Muscle layer of duodenum (tissue), 2 donors: ENCODE measurements at regions not wholly inside any gene's neighbourhood (a gene's known extent, or its start where the extent isn't known, plus 50 kb on each side); places are given as distances from the start of the nearest gene placed in this dataset.
A peak's percentile ranks its signal among the peaks of the same experiment; 100 is the strongest.

ENCODE experiments used
- H3K27ac ChIP-seq: one replicate; pipeline ENCODE4 v1.7.0; 2013; ENCODE audit warnings: mild to moderate bottlenecking, low read length
- H3K27me3 ChIP-seq: one replicate; pipeline ENCODE4 v1.7.0; 2013; ENCODE audit warnings: low read depth, mild to moderate bottlenecking, control low read depth, low read length
- H3K36me3 ChIP-seq, 2 donors: one replicate each; pipeline ENCODE4 v1.7.0; 2013; ENCODE audit warnings: low read length in 2 of 2, control low read depth in 1 of 2, mild to moderate bottlenecking in 1 of 2; ENCODE audit not compliant: insufficient read depth in 2 of 2, control insufficient read depth in 1 of 2
- H3K4me1 ChIP-seq, 2 donors: one replicate each; pipeline ENCODE4 v1.7.0; 2013; ENCODE audit warnings: low read length in 2 of 2, mild to moderate bottlenecking in 2 of 2, control low read depth in 1 of 2, moderate library complexity in 1 of 2; ENCODE audit not compliant: insufficient read depth in 2 of 2, control insufficient read depth in 1 of 2
- H3K4me3 ChIP-seq, 2 donors: one replicate each; pipeline ENCODE4 v1.7.0; 2013; ENCODE audit warnings: low read length in 2 of 2, low read depth in 1 of 2, mild to moderate bottlenecking in 1 of 2
- H3K9me3 ChIP-seq, 2 donors: one replicate each; pipeline ENCODE4 v1.7.0; 2013; ENCODE audit warnings: low read length in 2 of 2, control low read depth in 1 of 2, mild to moderate bottlenecking in 1 of 2; ENCODE audit not compliant: control insufficient read depth in 1 of 2
- donor health status: healthy.

- no peaks in the 10 kb centered on the region for H3K36me3 ChIP-seq
- H3K27ac ChIP-seq: peak overlapping the region; percentile 60
- H3K9me3 ChIP-seq: no peaks in the 10 kb centered on the region
- peaks cover 29 to 43% of the 10 kb centered on the region in 2 donors for H3K4me1 ChIP-seq
- H3K4me3 ChIP-seq: no peak overlapping the region
- no peaks in the 10 kb centered on the region for H3K27me3 ChIP-seq
Measured at GRCh38 chr2:41966431-41966893, 81.4 kb upstream of the PKDCC start.

DNA sequence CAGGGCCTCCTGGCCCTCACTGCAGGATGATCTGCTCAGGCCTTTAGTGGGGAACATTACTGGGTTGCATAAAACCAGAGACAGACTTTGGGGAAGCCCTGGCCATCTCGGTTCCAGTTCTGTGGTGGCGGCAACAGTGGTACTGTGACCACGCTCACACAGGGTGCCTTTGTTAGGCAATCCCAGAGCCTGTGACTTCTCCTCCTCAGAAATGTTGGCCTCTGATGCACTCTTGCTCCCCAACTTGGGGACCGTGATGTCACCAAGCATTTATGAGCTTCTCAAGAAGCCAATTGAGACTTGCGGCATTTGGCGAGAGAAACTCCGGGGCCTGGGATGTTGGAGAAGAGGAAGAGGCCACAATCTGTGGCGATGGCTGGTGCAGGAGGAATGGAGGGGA lies 80.9 kb upstream of the PKDCC start:
- Histone ChIP-seq H3K36me3 (no peaks in the 10 kb centered on the region), H3K4me1 (peaks cover 29 to 43% of the 10 kb centered on the region in 2 donors), H3K27me3 (no peaks in the 10 kb centered on the region), H3K9me3 (no peaks in the 10 kb centered on the region), H3K4me3 (no peak overlapping the region), H3K27ac (peak overlapping the region; percentile 54)

DNA sequence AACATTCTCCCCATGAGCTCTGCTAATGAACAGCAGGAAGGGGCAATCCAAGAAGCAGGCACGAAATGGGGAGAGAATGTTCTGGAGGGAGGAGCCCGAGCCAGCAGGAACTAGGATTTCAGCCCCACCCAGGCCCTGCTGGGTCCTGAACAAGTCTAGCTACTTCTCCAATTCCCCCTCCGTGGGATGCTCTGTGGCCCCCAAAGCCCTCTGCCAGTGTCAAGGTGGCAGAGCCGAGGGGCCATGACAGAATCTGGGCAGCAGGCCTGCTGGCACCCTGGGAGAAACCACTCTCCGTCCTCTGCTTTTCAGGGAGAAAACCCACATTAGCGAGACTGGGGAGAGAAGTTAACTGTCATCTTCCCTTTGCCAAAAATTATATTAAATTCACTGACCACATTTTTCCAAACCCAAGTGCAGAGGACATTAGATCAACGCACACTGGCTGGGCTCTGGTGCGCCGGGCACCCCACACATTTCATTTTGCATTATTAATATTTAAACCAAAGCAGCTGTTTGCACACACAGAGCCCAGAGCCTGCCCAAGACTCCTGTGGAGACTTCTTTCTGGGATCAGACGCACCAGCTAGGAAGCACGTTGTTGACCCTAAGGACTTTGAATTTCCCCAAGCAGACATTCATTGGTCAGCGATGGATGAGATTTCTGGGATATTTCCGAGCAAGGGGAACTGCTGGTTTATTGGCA lies 80.2 kb upstream of the PKDCC start:
- Histone ChIP-seq H3K36me3 (no peaks in the 10 kb centered on the region), H3K27me3 (no peaks in the 10 kb centered on the region), H3K27ac (peak overlapping the region; percentile 54), H3K4me1 (peaks cover 29 to 43% of the 10 kb centered on the region in 2 donors), H3K9me3 (no peaks in the 10 kb centered on the region), H3K4me3 (no peak overlapping the region)

DNA sequence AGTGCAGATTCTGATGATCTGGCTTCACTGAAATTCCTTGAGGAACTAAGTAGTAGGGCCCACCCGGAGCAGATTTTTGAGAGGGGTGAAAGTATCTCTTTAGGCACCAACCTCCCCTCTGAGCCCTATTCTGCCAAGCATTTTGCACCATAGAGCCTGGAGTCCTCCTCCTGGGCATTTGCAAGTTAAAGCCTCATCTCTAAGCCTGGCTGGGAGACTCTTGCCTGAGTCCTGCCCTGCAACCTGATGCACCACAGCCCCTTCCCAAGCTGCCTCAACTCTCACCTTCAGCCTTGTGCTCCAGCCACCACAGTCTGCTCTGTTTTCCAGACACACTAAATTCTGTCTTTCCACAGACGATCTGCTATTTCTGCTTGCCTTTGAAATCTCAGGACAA lies 79.6 kb upstream of the PKDCC start:
- Histone ChIP-seq H3K4me1 (peaks cover 29 to 39% of the 10 kb centered on the region in 2 donors), H3K36me3 (no peaks in the 10 kb centered on the region), H3K27ac (peak overlapping the region; percentile 54), H3K27me3 (no peaks in the 10 kb centered on the region), H3K9me3 (no peaks in the 10 kb centered on the region), H3K4me3 (no peak overlapping the region)

DNA sequence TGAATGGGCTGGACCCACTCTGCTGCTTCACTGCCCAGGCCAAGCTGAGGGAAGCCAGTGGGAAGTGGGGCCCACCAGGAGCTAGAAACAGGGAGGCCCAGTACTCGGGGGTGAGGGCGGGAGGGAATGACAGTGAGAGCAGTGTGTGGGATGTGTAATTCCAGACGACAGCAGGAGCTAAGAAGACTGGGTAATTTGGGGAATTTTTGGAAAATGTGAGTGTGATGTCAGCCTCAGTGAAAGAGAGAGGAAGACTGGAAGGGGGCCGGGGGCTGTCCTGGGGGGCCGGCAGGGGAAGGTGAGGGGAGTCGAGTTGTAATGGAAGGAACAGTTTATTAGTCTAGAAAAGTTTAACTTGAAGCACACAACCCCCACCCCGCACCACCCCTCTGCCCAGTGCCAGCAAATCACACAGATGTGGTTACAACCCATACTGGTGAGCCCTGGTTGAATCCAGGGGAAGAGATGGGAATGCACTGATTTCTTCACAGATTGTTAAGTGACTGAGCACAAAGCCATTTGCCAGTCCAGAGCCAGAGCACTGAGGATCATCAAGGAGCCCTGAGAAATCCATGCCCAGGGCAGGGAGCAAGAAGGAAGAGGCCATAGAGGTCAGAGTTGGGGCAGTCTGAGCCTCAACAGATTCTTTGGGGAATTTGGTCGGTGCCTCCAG lies 76.7 kb upstream of the PKDCC start:
- Histone ChIP-seq H3K4me3 (no peak overlapping the region), H3K4me1 (peaks cover 8 to 18% of the 10 kb centered on the region in 2 donors), H3K9me3 (no peaks in the 10 kb centered on the region), H3K27me3 (no peaks in the 10 kb centered on the region), H3K36me3 (no peaks in the 10 kb centered on the region), H3K27ac (no peak overlapping the region)

- Histone ChIP-seq H3K27me3 (no peaks in the 10 kb centered on the region), H3K36me3 (no peaks in the 10 kb centered on the region), H3K27ac (no peak overlapping the region)
Measured at GRCh38 chr2:41972179-41972578, 75.6 kb upstream of the PKDCC start.

DNA sequence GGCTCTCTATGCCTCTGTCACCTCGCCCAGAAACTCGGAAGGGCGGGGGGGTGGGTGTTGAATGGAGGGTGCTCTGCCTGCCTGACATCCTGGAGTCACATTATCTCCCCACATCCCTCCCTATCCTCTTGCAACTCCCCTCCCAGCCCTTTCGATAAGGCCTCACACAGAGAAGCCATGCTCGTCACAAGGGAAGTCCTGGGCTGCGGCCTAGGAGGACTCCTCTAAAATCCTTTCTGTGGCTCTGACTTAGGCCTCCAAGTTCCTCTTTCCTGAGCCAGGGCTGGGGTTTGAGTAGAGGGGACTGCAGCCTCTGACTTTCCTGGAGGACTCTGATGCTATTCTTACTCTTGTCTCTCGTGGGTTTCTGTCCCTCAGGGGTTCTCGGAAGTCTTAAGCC lies 75.0 kb upstream of the PKDCC start:
- Histone ChIP-seq H3K36me3 (no peaks in the 10 kb centered on the region), H3K27me3 (no peaks in the 10 kb centered on the region), H3K9me3 (no peaks in the 10 kb centered on the region), H3K4me1 (peaks cover 0 to 5% of the 10 kb centered on the region in 2 donors), H3K4me3 (no peak overlapping the region), H3K27ac (no peak overlapping the region)

More at GRCh38 chr2:41972179-41972578, 75.6 kb upstream of the PKDCC start:
- Histone ChIP-seq H3K9me3 (no peaks in the 10 kb centered on the region), H3K4me1 (peaks cover 0 to 11% of the 10 kb centered on the region in 2 donors), H3K4me3 (no peak overlapping the region)

DNA sequence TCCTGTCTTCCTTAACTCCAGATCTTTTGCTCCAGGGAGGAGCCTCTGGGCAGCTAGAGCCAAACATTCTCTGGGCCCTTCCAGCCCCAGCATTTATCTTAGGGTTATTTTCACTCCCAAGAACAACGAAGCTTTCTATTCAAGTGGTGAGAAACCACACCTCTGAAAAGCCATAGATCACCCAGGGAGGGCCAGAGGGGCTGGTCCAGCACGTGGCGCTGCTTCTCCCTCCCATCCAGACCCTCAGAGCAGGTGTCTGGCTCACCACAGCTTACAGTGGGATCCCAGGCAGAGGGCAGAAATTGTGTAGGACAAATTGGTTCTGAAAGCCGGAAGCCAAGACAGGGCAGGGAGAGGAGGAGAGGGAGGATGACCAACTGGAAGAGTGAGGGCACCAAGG lies 74.0 kb upstream of the PKDCC start:
- Histone ChIP-seq H3K36me3 (no peaks in the 10 kb centered on the region), H3K4me3 (no peak overlapping the region), H3K4me1 (no peaks in the 10 kb centered on the region), H3K9me3 (no peaks in the 10 kb centered on the region), H3K27ac (no peak overlapping the region), H3K27me3 (no peaks in the 10 kb centered on the region)

DNA sequence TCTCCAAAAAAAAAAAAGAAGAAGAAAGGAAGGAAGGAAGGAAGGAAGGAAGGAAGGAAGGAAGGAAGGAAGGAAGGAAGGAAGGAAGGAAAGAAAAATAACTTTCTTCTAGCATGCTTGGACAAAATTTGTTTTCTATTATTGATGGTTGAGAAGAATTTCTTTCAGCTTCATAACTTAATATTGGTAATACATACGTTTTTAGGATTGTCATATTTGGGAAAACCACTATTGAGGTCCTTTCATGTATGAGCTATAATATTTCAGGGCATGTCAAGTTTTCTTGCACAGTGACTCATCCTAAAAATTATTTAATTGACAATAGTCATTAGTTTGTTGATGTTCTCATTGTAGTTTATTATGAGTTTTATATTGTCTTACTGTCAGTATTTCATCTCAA lies 66.4 kb upstream of the PKDCC start:
- Histone ChIP-seq H3K4me1 (no peaks in the 10 kb centered on the region), H3K36me3 (no peaks in the 10 kb centered on the region), H3K9me3 (no peaks in the 10 kb centered on the region), H3K4me3 (no peak overlapping the region), H3K27me3 (no peaks in the 10 kb centered on the region), H3K27ac (no peak overlapping the region)

DNA sequence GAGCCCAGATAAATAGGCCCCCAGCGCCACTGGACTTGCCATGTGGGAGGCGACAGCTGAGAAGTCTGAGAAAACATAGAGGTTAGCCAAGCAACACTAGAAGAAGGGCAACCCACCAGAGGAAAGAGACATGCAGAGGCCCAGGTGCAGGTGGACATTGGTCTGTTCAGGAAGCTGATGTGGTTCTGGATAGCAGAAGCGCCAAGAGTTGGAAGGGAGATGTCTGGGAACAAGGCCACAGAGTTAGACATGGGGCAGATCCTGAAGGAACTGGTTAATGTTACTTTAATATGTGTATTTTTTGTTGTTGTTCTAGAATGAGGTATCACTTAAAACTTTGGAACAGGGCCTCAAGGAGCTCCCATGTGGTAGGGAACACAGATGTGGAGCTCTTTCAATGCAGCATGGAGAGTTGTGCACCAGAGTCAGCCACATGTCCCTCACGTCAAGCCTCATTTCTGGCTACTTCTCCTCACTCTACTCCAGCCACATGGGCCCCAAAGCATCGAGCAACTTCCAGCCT lies 62.2 kb upstream of the PKDCC start:
- no peak overlapping the region for H3K27ac ChIP-seq
- H3K27me3 ChIP-seq: no peaks in the 10 kb centered on the region
- H3K36me3 ChIP-seq: no peaks in the 10 kb centered on the region
- H3K9me3 ChIP-seq: no peaks in the 10 kb centered on the region
- no peak overlapping the region for H3K4me3 ChIP-seq
- no peaks in the 10 kb centered on the region for H3K4me1 ChIP-seq

- Histone ChIP-seq H3K27me3 (no peaks in the 10 kb centered on the region), H3K4me3 (no peak overlapping the region), H3K36me3 (no peaks in the 10 kb centered on the region), H3K4me1 (no peaks in the 10 kb centered on the region), H3K9me3 (no peaks in the 10 kb centered on the region), H3K27ac (no peak overlapping the region)
Measured at GRCh38 chr2:41989501-41990180, 58.2 kb upstream of the PKDCC start.
